Thyroid gland (tissue), 4 donors: ENCODE measurements at regions not wholly inside any gene's neighbourhood (a gene's known extent, or its start where the extent isn't known, plus 50 kb on each side); places are given as distances from the start of the nearest gene placed in this dataset.
A peak's percentile ranks its signal among the peaks of the same experiment; 100 is the strongest.

Experiments used
- DNase-seq, 2 donors: peaks; one replicate each; pipeline ENCODE4 v3.0.0-alpha.2; 2019
- H3K27ac ChIP-seq, 3 donors: fragments of 200-600 bp; sonication (generic); 1 replicate in 2 of 3; 2 replicates in 1 of 3; pipeline ENCODE4 v1.5.1; 2016 to 2019; ENCODE audit warnings: mild to moderate bottlenecking in 1 of 3, moderate library complexity in 1 of 3
- H3K27me3 ChIP-seq: fragments of 200-600 bp; sonication (generic); one replicate; pipeline ENCODE4 v1.5.1; 2019
- H3K36me3 ChIP-seq, 2 donors: fragments of 200-600 bp; sonication (generic); one replicate each; pipeline ENCODE4 v1.5.1; 2016 to 2019
- H3K4me1 ChIP-seq, 2 donors: fragments of 200-600 bp; sonication (generic); one replicate each; pipeline ENCODE4 v1.5.1; 2017 to 2019
- H3K4me3 ChIP-seq, 3 donors: fragments of 200-600 bp; sonication (generic); replicated peaks in 1 of 3; 1 replicate in 2 of 3; 2 replicates in 1 of 3; pipeline ENCODE4 v1.5.1; 2016; ENCODE audit warnings: mild to moderate bottlenecking in 1 of 3
- H3K9me3 ChIP-seq: fragments of 200-600 bp; sonication (generic); one replicate; pipeline ENCODE4 v1.5.1; 2017
- POLR2A ChIP-seq, 2 donors: fragments of 450-650 bp; IDR thresholded peaks; one replicate each; pipeline ENCODE4 v1.6.1; 2017; ENCODE audit warnings: antibody characterized with exemption in 2 of 2, mild to moderate bottlenecking in 2 of 2, moderate library complexity in 1 of 2
- WGBS, 2 donors: methylation state at CpG; one replicate each; pipeline ENCODE4 v1.1.5; 2017; 5-methylcytosine and 5-hydroxymethylcytosine counted together
- intact Hi-C: fragments of 100-400 bp; cut with DNase I; formaldehyde crosslinking; loops from one replicate; pipeline ENCODE4 v1.15.1; 2023
- TF ChIP-seq, protein P1 (sequence below), 6 experiments: fragments of 200-600 bp in 3 of 6; fragments of 450-650 bp in 3 of 6; sonication (generic) in 3 of 6; IDR thresholded peaks; one replicate each; pipeline ENCODE4 v1.5.1; 2016 to 2019; ENCODE audit warnings: antibody characterized with exemption in 6 of 6, mild to moderate bottlenecking in 2 of 6, inconsistent platforms in 1 of 6, moderate library complexity in 1 of 6

DNA sequence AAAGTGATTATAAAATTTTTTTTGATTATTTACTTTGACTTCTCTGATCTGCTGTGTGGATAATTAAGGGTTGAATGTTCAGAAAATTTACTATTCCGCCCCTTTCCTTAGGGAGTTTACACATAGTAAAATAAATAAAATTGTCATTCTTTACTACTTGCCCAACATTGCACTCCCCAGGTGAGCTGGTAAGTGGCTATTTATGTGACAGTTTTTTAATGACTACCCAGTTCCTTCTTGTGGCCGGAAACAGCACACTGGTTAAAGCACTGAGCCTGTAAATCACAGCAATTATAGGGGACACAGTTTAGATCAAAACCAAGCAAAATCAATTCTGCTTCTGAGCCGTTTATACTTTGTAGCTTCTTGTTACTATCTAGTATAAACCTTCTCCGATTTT is 158.1 kb downstream of the FHIP1A start:
- no peak for TF ChIP-seq POLR2A (IDR thresholded peaks at IDR 0.05)
- TF ChIP-seq, protein P1, sequence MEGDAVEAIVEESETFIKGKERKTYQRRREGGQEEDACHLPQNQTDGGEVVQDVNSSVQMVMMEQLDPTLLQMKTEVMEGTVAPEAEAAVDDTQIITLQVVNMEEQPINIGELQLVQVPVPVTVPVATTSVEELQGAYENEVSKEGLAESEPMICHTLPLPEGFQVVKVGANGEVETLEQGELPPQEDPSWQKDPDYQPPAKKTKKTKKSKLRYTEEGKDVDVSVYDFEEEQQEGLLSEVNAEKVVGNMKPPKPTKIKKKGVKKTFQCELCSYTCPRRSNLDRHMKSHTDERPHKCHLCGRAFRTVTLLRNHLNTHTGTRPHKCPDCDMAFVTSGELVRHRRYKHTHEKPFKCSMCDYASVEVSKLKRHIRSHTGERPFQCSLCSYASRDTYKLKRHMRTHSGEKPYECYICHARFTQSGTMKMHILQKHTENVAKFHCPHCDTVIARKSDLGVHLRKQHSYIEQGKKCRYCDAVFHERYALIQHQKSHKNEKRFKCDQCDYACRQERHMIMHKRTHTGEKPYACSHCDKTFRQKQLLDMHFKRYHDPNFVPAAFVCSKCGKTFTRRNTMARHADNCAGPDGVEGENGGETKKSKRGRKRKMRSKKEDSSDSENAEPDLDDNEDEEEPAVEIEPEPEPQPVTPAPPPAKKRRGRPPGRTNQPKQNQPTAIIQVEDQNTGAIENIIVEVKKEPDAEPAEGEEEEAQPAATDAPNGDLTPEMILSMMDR (IDR thresholded peaks at IDR 0.05), result no peak

DNA sequence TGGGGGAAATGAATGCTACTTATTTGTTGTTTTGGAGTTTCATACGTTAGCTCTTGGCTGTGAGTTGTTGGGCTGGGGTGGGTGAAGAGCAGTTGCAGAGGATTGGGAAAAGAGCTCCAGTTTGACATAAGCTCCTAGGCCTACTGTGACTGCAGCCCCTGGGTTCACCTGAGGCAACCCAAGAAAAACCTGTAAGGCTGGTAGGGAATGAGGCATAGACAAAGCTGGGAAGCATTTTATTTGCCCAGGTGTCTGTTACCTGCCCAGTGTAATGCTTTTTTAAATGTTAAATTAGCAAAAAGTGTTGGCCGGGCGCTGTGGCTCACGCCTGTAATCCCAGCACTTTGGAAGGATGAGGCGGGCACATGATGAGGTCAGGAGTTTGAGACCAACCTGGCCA is 160.0 kb downstream of the FHIP1A start:
- Histone ChIP-seq H3K27ac (peak overlapping the region in 1 of 3 donors; percentile 62), H3K4me1 (peaks cover 13 to 25% of the 10 kb centered on the region in 2 donors), H3K4me3 (no peak overlapping the region), H3K36me3 (no peaks in the 10 kb centered on the region), H3K27me3 (no peaks in the 10 kb centered on the region), H3K9me3 (no peaks in the 10 kb centered on the region)
- 94 to 96% methylated on average over 5 of the region's 5 CpGs for WGBS, 2 donors
- no peak for TF ChIP-seq POLR2A (IDR thresholded peaks at IDR 0.05)
- TF ChIP-seq, protein P1 (IDR thresholded peaks at IDR 0.05), result no peak
- DNase-seq, result no peak
- intact Hi-C loops, result no loop called here

More for the DNA sequence above, 158.1 kb downstream of the FHIP1A start:
- DNase-seq, result no peak
- no peaks in the 10 kb centered on the region for H3K27me3 ChIP-seq
- intact Hi-C loops, result no loop called here
- peaks cover 17 to 44% of the 10 kb centered on the region in 2 donors for H3K4me1 ChIP-seq
- H3K9me3 ChIP-seq, result no peaks in the 10 kb centered on the region
- H3K4me3 ChIP-seq, result no peak overlapping the region
- 81 to 82% methylated on average over 4 of the region's 4 CpGs for WGBS, 2 donors
- no peak overlapping the region for H3K27ac ChIP-seq
- H3K36me3 ChIP-seq, result no peaks in the 10 kb centered on the region

DNA sequence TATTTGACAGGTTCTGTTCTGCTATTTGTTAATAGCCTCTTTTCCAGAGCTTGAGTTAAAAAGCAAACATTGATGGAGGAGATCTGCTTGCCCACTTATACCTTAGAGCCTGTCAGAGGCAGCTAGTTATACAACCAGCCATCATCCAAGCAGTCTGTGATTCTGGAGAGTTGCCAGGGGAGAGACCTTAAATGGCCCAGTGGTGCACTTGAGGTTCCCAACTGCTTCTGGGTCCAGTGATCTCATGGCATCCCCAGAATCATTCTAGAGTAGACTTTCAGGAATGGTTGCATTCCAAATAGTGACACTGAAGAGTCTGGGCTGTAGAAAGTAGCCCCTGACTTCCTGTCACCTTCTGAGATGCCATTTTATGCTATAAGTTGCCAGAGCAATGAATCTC is 160.7 kb downstream of the FHIP1A start:
- intact Hi-C loops, result no loop called here
- no peaks in the 10 kb centered on the region for H3K36me3 ChIP-seq
- peak; percentile 71 to 76 for DNase-seq
- H3K4me3 ChIP-seq, result no peak overlapping the region
- H3K27ac ChIP-seq, result peak overlapping the region in 1 of 3 donors; percentile 62
- no peak for TF ChIP-seq POLR2A (IDR thresholded peaks at IDR 0.05)
- TF ChIP-seq, protein P1 (IDR thresholded peaks at IDR 0.05), result no peak
- H3K4me1 ChIP-seq, result peaks cover 13 to 21% of the 10 kb centered on the region in 2 donors
- H3K9me3 ChIP-seq, result no peaks in the 10 kb centered on the region
- no peaks in the 10 kb centered on the region for H3K27me3 ChIP-seq

DNA sequence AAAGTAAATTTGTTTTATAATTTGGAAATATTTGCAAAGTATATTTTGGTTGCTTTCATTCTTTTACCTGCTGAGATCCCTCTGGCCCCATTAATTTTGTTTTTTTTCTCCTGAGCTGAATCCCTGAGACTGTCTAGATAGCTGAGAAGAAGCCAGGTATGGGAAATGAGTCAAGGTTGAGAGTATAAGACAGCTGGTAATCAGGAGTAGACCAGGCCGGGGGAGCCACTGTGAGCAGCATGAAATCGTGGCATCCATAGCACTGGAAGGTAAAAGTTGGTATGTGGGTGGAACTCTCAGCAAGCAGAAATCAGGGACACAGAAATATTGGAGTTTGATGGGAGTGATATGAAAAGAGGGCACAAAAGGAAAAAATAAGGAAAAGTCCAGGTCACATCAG is 164.5 kb downstream of the FHIP1A start:
- TF ChIP-seq, protein P1 (IDR thresholded peaks at IDR 0.05), result no peak
- no peak for TF ChIP-seq POLR2A (IDR thresholded peaks at IDR 0.05)
- Histone ChIP-seq H3K27ac (no peak overlapping the region), H3K4me1 (peaks cover 13 to 21% of the 10 kb centered on the region in 2 donors), H3K9me3 (no peaks in the 10 kb centered on the region), H3K4me3 (no peak overlapping the region), H3K36me3 (no peaks in the 10 kb centered on the region), H3K27me3 (no peaks in the 10 kb centered on the region)
- 90 to 98% methylated on average over 2 of the region's 2 CpGs for WGBS, 2 donors
- no peak for DNase-seq
- intact Hi-C loops, result no loop called here

DNA sequence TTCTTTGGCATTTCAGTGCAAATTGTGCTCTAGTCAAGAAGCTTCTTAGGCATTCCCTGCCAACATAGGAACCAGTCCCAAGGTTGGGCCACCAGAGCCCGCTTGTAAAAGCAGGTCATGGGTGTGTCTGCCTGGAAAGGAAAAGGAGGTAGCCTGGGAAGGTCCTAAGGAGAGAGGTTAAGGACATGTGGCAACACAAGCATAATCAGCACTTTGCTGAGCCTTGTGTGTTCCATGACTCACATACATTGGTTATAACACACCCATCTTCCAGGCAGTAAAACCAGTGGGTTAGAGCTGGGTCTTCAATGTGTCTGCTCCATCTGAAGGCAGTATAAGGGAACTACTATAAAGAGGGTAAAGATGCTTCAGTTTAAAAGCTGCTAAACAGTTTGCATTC is 165.0 kb downstream of the FHIP1A start:
- no peaks in the 10 kb centered on the region for H3K36me3 ChIP-seq
- intact Hi-C loops, result no loop called here
- no peaks in the 10 kb centered on the region for H3K27me3 ChIP-seq
- WGBS, 2 donors, result 64 to 100% methylated on average over 1 of the region's 1 CpG
- no peaks in the 10 kb centered on the region for H3K9me3 ChIP-seq
- no peak overlapping the region for H3K4me3 ChIP-seq
- H3K27ac ChIP-seq, result no peak overlapping the region
- no peak for DNase-seq
- TF ChIP-seq, protein P1 (IDR thresholded peaks at IDR 0.05), result no peak
- no peak for TF ChIP-seq POLR2A (IDR thresholded peaks at IDR 0.05)
- H3K4me1 ChIP-seq, result peaks cover 12 to 17% of the 10 kb centered on the region in 2 donors
